HG02571 (cell line): ENCODE measurements at regions not wholly inside any gene's neighbourhood (a gene's known extent, or its start where the extent isn't known, plus 50 kb on each side); places are given as distances from the start of the nearest gene placed in this dataset.
"Not testable (repeated sequence)": the region's sequence is repeated elsewhere in the genome, so short reads cannot be mapped to it uniquely, and the experiment has no call there.

ENCODE experiments used
- ATAC-seq: cut with Tn5 transposase; IDR thresholded peaks from one replicate; pipeline ENCODE4 v1.9.1; 2021; ENCODE audit warnings: mild to moderate bottlenecking, moderate library complexity; ENCODE audit not compliant: unreplicated experiment

DNA sequence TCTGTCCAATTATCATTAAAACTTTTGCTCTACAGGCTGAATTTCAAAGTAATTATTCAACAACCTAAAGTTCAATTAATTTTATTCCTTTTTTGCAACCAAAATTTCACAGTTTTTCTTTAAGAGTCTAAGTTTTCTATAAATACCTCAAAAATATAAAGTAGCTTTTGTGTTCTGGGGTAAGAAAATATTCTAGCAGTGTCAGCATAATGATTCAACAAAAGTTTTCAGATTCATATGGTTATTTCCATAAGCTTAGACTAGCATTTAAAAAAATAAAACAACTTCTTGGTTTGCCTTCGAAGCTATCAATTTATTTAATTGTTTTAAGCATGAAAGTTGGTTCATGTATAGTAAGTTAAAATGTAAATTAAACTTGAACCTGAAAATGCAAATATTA lies 1962.3 kb upstream of the CDH6 start:
- no peak for ATAC-seq

DNA sequence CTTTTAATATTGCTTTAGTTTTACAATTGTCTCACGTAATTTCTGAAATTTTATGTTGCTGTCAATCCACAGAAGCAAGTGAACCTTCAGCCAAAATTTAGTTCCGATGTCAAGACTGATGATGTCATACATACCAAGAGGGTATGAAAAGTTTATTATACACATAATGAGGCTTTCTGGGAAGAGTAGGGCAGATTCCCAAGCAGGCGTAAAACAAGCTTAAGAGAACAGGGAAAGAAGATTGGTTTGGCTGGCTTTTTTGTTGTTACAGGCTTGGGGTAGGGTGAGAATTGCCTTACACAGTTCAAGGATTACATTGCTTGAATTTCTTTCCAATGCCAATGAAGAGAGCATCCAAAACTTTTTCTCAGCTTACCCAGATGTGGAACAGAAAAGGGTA lies 1962.9 kb upstream of the CDH6 start:
- ATAC-seq: no peak

- no peak for ATAC-seq
Observed at GRCh38 chr5:29229461-29229860, 1964.0 kb upstream of the CDH6 start.

- no peak for ATAC-seq
Observed at GRCh38 chr5:29218138-29218537, 1975.3 kb upstream of the CDH6 start.

GRCh38 chr5:29214839-29215238 lies 1978.6 kb upstream of the CDH6 start:
- ATAC-seq: no peak

DNA sequence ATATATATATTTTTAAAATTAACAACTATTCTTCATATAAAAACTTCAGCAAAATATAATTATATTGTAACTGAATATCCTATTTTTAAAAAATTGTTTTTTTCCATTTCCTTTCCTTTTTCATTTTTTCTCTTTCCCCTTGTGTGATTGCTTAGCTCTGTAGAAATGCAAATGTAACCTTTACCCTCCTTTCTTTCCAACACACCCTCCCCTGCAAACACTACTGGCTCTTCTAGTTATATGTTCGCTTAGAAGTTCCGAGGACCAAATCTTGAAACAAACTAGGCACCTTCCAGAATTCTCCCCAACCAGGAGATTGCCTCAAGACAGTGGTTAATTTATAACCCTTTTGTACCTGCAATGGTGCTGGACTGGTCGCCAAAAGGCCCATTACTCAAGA lies 1980.0 kb upstream of the CDH6 start:
- ATAC-seq: no peak

- no peak for ATAC-seq
Observed at GRCh38 chr5:29208024-29208423, 1985.5 kb upstream of the CDH6 start.

GRCh38 chr5:29203049-29203448 lies 1990.4 kb upstream of the CDH6 start:
- no peak for ATAC-seq

GRCh38 chr5:29197631-29198454 lies 1995.6 kb upstream of the CDH6 start:
- ATAC-seq: no peak

GRCh38 chr5:29193972-29194371 lies 1999.5 kb upstream of the CDH6 start:
- no peak for ATAC-seq

DNA sequence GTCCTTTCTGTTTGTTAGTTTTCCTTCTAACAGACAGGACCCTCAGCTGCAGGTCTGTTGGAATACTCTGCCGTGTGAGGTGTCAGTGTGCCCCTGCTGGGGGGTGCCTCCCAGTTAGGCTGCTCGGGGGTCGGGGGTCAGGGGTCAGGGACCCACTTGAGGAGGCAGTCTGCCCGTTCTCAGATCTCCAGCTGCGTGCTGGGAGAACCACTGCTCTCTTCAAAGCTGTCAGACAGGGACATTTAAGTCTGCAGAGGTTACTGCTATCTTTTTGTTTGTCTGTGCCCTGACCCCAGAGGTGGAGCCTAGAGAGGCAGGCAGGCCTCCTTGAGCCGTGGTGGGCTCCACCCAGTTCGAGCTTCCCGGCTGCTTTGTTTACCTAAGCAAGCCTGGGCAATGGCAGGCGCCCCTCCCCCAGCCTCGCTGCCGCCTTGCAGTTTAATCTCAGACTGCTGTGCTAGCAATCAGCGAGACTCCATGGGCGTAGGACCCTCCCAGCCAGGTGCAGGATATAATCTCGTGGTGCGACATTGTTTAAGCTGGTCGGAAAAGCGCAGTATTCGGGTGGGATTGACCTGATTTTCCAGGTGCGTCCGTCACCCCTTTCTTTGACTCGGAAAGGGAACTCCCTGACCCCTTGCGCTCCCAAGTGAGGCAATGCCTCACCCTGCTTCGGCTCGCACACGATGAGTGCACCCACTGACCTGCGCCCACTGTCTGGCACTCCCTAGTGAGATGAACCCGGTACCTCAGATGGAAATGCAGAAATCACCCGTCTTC lies 2002.0 kb upstream of the CDH6 start:
- ATAC-seq: not testable (repeated sequence)

DNA sequence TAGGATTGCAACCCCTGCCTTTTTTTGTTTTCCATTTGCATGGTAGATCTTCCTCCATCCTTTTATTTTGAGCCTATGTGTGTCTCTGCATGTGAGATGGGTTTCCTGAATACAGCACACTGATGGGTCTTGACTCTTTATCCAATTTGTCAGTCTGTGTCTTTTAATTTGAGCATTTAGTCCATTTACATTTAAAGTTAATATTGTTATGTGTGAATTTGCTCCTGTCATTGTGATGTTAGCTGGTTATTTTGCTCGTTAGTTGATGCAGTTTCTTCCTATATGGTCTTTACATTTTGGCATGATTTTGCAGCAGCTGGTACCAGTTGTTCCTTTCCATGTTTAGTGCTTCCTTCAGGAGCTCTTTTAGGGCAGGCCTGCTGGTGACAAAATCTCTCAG lies 2003.1 kb upstream of the CDH6 start:
- ATAC-seq: not testable (repeated sequence)

- ATAC-seq: not testable (repeated sequence)
Observed at GRCh38 chr5:29186380-29186779, 2007.1 kb upstream of the CDH6 start.

GRCh38 chr5:29185558-29185957 lies 2007.9 kb upstream of the CDH6 start:
- ATAC-seq: no peak

GRCh38 chr5:29175774-29176173 lies 2017.7 kb upstream of the CDH6 start:
- ATAC-seq: no peak

- no peak for ATAC-seq
Observed at GRCh38 chr5:29170599-29170998, 2022.9 kb upstream of the CDH6 start.

GRCh38 chr5:29169886-29170285 lies 2023.6 kb upstream of the CDH6 start:
- no peak for ATAC-seq

DNA sequence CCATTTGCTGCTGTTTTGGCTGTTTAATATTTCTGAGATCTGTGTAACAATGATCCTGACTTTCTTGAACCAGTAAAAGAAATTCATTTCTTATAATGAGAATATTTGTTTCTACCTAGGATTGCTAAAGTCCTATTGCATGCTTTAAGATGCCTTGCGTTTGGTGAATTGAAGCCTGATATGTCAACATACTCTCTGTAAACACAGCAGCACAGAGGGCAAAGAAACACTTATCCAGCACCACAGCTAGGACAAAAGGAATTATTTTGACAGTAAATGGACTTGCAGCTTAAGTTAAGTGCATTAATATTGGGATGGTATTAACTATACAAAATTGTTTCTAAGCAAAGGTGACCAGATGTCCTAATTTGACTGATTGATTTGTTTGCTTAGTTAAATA lies 2031.2 kb upstream of the CDH6 start:
- ATAC-seq: no peak

GRCh38 chr5:29161399-29162291 lies 2031.8 kb upstream of the CDH6 start:
- ATAC-seq: no peak

- ATAC-seq: no peak
Observed at GRCh38 chr5:29157975-29158374, 2035.5 kb upstream of the CDH6 start.

GRCh38 chr5:29150840-29151239 lies 2042.6 kb upstream of the CDH6 start:
- no peak for ATAC-seq
